Ectodermal cell (in vitro differentiated cells): ENCODE measurements at regions not wholly inside any gene's neighbourhood (a gene's known extent, or its start where the extent isn't known, plus 50 kb on each side); places are given as distances from the start of the nearest gene placed in this dataset.

Experiments
- H3K27ac ChIP-seq: 2 replicates; pipeline ENCODE4 v1.7.0; 2013; ENCODE audit warnings: mild to moderate bottlenecking, low read depth, low read length; ENCODE audit not compliant: insufficient read depth, poor library complexity, severe bottlenecking
- H3K27me3 ChIP-seq: 2 replicates; pipeline ENCODE4 v1.7.0; 2013; ENCODE audit warnings: mild to moderate bottlenecking, low read length; ENCODE audit not compliant: insufficient read depth, control insufficient read depth, poor library complexity, severe bottlenecking
- H3K36me3 ChIP-seq: one replicate; pipeline ENCODE4 v1.7.0; 2013; ENCODE audit warnings: low read length; ENCODE audit not compliant: control insufficient read depth, insufficient read depth
- H3K4me1 ChIP-seq: one replicate; pipeline ENCODE4 v1.7.0; 2013; ENCODE audit warnings: low read length; ENCODE audit not compliant: control insufficient read depth, insufficient read depth
- H3K4me3 ChIP-seq: 2 replicates; pipeline ENCODE4 v1.7.0; 2013; ENCODE audit warnings: low read depth, low read length, control low read depth; ENCODE audit not compliant: insufficient read depth
- H3K9me3 ChIP-seq: 2 replicates; pipeline ENCODE4 v1.7.0; 2013; ENCODE audit warnings: mild to moderate bottlenecking, low read length, moderate library complexity; ENCODE audit not compliant: control insufficient read depth
- WGBS, 2 experiments: methylation state at CpG; one replicate each; pipeline ENCODE4 v1.1.7; 2013; ENCODE audit warnings: missing lambda C conversion rate in 2 of 2; 5-methylcytosine and 5-hydroxymethylcytosine counted together

GRCh38 chr2:76312236-76312635 is 601.5 kb upstream of the GCFC2 start:
- WGBS, 2 experiments: 77 to 89% methylated on average over 1 to 3 of the region's 4 CpGs
- H3K27me3 ChIP-seq: no peaks in the 10 kb centered on the region
- H3K36me3 ChIP-seq: no peaks in the 10 kb centered on the region

GRCh38 chr2:76311728-76312127 is 601.0 kb upstream of the GCFC2 start:
- H3K9me3 ChIP-seq: no peaks in the 10 kb centered on the region
- H3K27ac ChIP-seq: no peak overlapping the region
- H3K27me3 ChIP-seq: no peaks in the 10 kb centered on the region
- H3K4me3 ChIP-seq: no peak overlapping the region
- H3K4me1 ChIP-seq: no peaks in the 10 kb centered on the region
- no peaks in the 10 kb centered on the region for H3K36me3 ChIP-seq
- 80 to 91% methylated on average over 1 to 3 of the region's 4 CpGs for WGBS, 2 experiments

More at GRCh38 chr2:76312236-76312635, 601.5 kb upstream of the GCFC2 start:
- no peak overlapping the region for H3K27ac ChIP-seq
- no peak overlapping the region for H3K4me3 ChIP-seq
- H3K4me1 ChIP-seq: no peaks in the 10 kb centered on the region
- H3K9me3 ChIP-seq: no peaks in the 10 kb centered on the region

GRCh38 chr2:76310894-76311633 is 600.3 kb upstream of the GCFC2 start:
- H3K36me3 ChIP-seq: no peaks in the 10 kb centered on the region
- H3K27ac ChIP-seq: no peak overlapping the region
- 95 to 98% methylated on average over 2 of the region's 2 CpGs for WGBS, 2 experiments
- no peak overlapping the region for H3K4me3 ChIP-seq
- H3K27me3 ChIP-seq: no peaks in the 10 kb centered on the region
- H3K4me1 ChIP-seq: no peaks in the 10 kb centered on the region
- no peaks in the 10 kb centered on the region for H3K9me3 ChIP-seq

- H3K27me3 ChIP-seq: no peaks in the 10 kb centered on the region
- H3K27ac ChIP-seq: no peak overlapping the region
- no peak overlapping the region for H3K4me3 ChIP-seq
- no peaks in the 10 kb centered on the region for H3K36me3 ChIP-seq
- H3K9me3 ChIP-seq: no peaks in the 10 kb centered on the region
- no peaks in the 10 kb centered on the region for H3K4me1 ChIP-seq
These were observed 596.8 kb upstream of the GCFC2 start for GRCh38 chr2:76307495-76307894.

GRCh38 chr2:76298041-76298440 is 587.3 kb upstream of the GCFC2 start:
- no peaks in the 10 kb centered on the region for H3K36me3 ChIP-seq
- H3K9me3 ChIP-seq: no peaks in the 10 kb centered on the region
- no peaks in the 10 kb centered on the region for H3K27me3 ChIP-seq
- H3K4me3 ChIP-seq: no peak overlapping the region
- no peaks in the 10 kb centered on the region for H3K4me1 ChIP-seq
- no peak overlapping the region for H3K27ac ChIP-seq

GRCh38 chr2:76296438-76296837 is 585.7 kb upstream of the GCFC2 start:
- Histone ChIP-seq H3K9me3 (no peaks in the 10 kb centered on the region), H3K4me3 (no peak overlapping the region), H3K27ac (no peak overlapping the region), H3K4me1 (no peaks in the 10 kb centered on the region), H3K36me3 (no peaks in the 10 kb centered on the region), H3K27me3 (no peaks in the 10 kb centered on the region)
- WGBS, 2 experiments: 90 to 92% methylated on average over 3 of the region's 3 CpGs

GRCh38 chr2:76295762-76296161 is 585.0 kb upstream of the GCFC2 start:
- no peaks in the 10 kb centered on the region for H3K36me3 ChIP-seq
- H3K4me1 ChIP-seq: no peaks in the 10 kb centered on the region
- no peak overlapping the region for H3K4me3 ChIP-seq
- H3K27ac ChIP-seq: no peak overlapping the region
- H3K9me3 ChIP-seq: no peaks in the 10 kb centered on the region
- H3K27me3 ChIP-seq: no peaks in the 10 kb centered on the region

- Histone ChIP-seq H3K4me1 (no peaks in the 10 kb centered on the region), H3K27ac (no peak overlapping the region), H3K9me3 (no peaks in the 10 kb centered on the region), H3K27me3 (no peaks in the 10 kb centered on the region), H3K36me3 (no peaks in the 10 kb centered on the region), H3K4me3 (no peak overlapping the region)
- WGBS, 2 experiments: no CpG with 5 or more reads among the region's 1 CpG
These were observed 577.9 kb upstream of the GCFC2 start for GRCh38 chr2:76288598-76288997.

- no peaks in the 10 kb centered on the region for H3K27me3 ChIP-seq
These were observed 577.4 kb upstream of the GCFC2 start for GRCh38 chr2:76288146-76288545.

GRCh38 chr2:76283350-76283749 is 572.6 kb upstream of the GCFC2 start:
- no peaks in the 10 kb centered on the region for H3K27me3 ChIP-seq
- no peak overlapping the region for H3K4me3 ChIP-seq
- no peaks in the 10 kb centered on the region for H3K36me3 ChIP-seq
- H3K9me3 ChIP-seq: no peaks in the 10 kb centered on the region
- H3K27ac ChIP-seq: no peak overlapping the region
- no peaks in the 10 kb centered on the region for H3K4me1 ChIP-seq

More at GRCh38 chr2:76288146-76288545, 577.4 kb upstream of the GCFC2 start:
- 88% methylated on average over 2 of the region's 2 CpGs for WGBS, 2 experiments
- H3K4me1 ChIP-seq: no peaks in the 10 kb centered on the region
- no peaks in the 10 kb centered on the region for H3K36me3 ChIP-seq
- no peak overlapping the region for H3K4me3 ChIP-seq
- H3K9me3 ChIP-seq: no peaks in the 10 kb centered on the region
- H3K27ac ChIP-seq: no peak overlapping the region
